IMR-90 (cell line): ENCODE measurements at regions not wholly inside any gene's neighbourhood (a gene's known extent, or its start where the extent isn't known, plus 50 kb on each side); places are given as distances from the start of the nearest gene placed in this dataset.

Source experiments
- ATAC-seq: fragments of 200-7000 bp; cut with Tn5 transposase; 2 replicates; pipeline ENCODE4 v1.9.1; 2020; ENCODE audit warnings: low read depth, mild to moderate bottlenecking, moderate library complexity
- BruUV-seq: library from RNA; stranded (reverse); fragments of 400-500 nt; replicated peaks from 2 replicates; lab custom pipeline; 2021; lab: Mats Ljungman, UMichigan
- CTCF ChIA-PET: fragments of 300-600 bp; formaldehyde crosslinking; extraction: SDS; loops from one replicate; lab custom pipeline; 2021; ENCODE audit warnings: antibody characterized with exemption; lab: Yijun Ruan, JAX
- POLR2A ChIA-PET: fragments of 300-600 bp; sonication (Branson Sonifier 250); formaldehyde crosslinking; loops from one replicate; lab custom pipeline; 2022; ENCODE audit warnings: antibody characterized with exemption; ENCODE audit not compliant: unreplicated experiment; lab: Charles Lee
- DNase-seq: peaks from one replicate; pipeline ENCODE4 v3.0.0; 2013
- H2AFZ ChIP-seq: replicated peaks from 2 replicates; pipeline ENCODE3; 2013; ENCODE audit warnings: low read length, mild to moderate bottlenecking; ENCODE audit not compliant: poor library complexity
- H2AK5ac ChIP-seq: 2 replicates; pipeline ENCODE4 v1.6.1; 2013; ENCODE audit warnings: low read depth, low read length, inconsistent platforms
- H2AK9ac ChIP-seq: replicated peaks from 2 replicates; pipeline ENCODE3; 2013; ENCODE audit warnings: mild to moderate bottlenecking, low read depth, low read length, moderate library complexity; ENCODE audit not compliant: poor library complexity
- H2BK120ac ChIP-seq: 2 replicates; pipeline ENCODE4 v1.6.1; 2013; ENCODE audit warnings: low read depth, low read length, inconsistent platforms
- H2BK15ac ChIP-seq: 3 replicates; pipeline ENCODE4 v1.6.1; 2013; ENCODE audit warnings: low read depth, low read length, inconsistent platforms
- H2BK20ac ChIP-seq: 2 replicates; pipeline ENCODE4 v1.6.1; 2013; ENCODE audit warnings: low read depth, mild to moderate bottlenecking, inconsistent platforms, low read length, moderate library complexity
- H2BK5ac ChIP-seq: 2 replicates; pipeline ENCODE4 v1.6.1; 2013; ENCODE audit warnings: mild to moderate bottlenecking, low read depth, low read length, inconsistent platforms; ENCODE audit not compliant: poor library complexity, severe bottlenecking
- H3K14ac ChIP-seq: replicated peaks from 2 replicates; pipeline ENCODE4 v1.6.1; 2013; ENCODE audit warnings: low read depth, low read length, inconsistent platforms
- H3K18ac ChIP-seq: 2 replicates; pipeline ENCODE4 v1.6.1; 2013; ENCODE audit warnings: low read depth, low read length, control low read depth
- H3K23ac ChIP-seq: 2 replicates; pipeline ENCODE4 v1.6.1; 2013; ENCODE audit warnings: low read depth, low read length, inconsistent platforms
- H3K27ac ChIP-seq: 2 replicates; pipeline ENCODE4 v1.5.1; 2013; ENCODE audit warnings: mild to moderate bottlenecking, control low read depth, low read length; ENCODE audit not compliant: insufficient read depth
- H3K27me3 ChIP-seq: 2 replicates; pipeline ENCODE4 v1.6.1; 2013; ENCODE audit warnings: low read length; ENCODE audit not compliant: control insufficient read depth, insufficient read depth
- H3K36me3 ChIP-seq: 2 replicates; pipeline ENCODE4 v1.6.1; 2013; ENCODE audit warnings: low read length, mixed read lengths; ENCODE audit not compliant: control insufficient read depth, insufficient read depth
- H3K4ac ChIP-seq: 2 replicates; pipeline ENCODE4 v1.6.1; 2013; ENCODE audit warnings: low read depth, low read length, inconsistent platforms
- H3K4me1 ChIP-seq: 2 replicates; pipeline ENCODE4 v1.6.1; 2013; ENCODE audit warnings: low read length, mixed read lengths; ENCODE audit not compliant: control insufficient read depth, insufficient read depth
- H3K4me2 ChIP-seq: 2 replicates; pipeline ENCODE4 v1.6.1; 2013; ENCODE audit warnings: low read depth, mild to moderate bottlenecking, control low read depth, low read length, moderate library complexity
- H3K4me3 ChIP-seq: 2 replicates; pipeline ENCODE4 v1.5.1; 2013; ENCODE audit warnings: low read depth, mild to moderate bottlenecking, control low read depth, low read length, moderate library complexity; ENCODE audit not compliant: insufficient read depth
- H3K56ac ChIP-seq: 2 replicates; pipeline ENCODE4 v1.6.1; 2013; ENCODE audit warnings: low read length, inconsistent platforms; ENCODE audit not compliant: insufficient read depth; ENCODE audit errors: extremely low read depth
- H3K79me1 ChIP-seq, 2 experiments: 2 replicates each; pipeline ENCODE4 v1.6.1; 2013; ENCODE audit warnings: low read length in 2 of 2, inconsistent platforms in 1 of 2, low read depth in 1 of 2
- H3K9ac ChIP-seq: 2 replicates; pipeline ENCODE4 v1.6.1; 2013; ENCODE audit warnings: low read depth, low read length, control low read depth
- H3K9me1 ChIP-seq: 2 replicates; pipeline ENCODE4 v1.6.1; 2013; ENCODE audit warnings: low read length, inconsistent platforms; ENCODE audit not compliant: insufficient read depth
- H3K9me3 ChIP-seq: 2 replicates; pipeline ENCODE4 v1.6.1; 2013; ENCODE audit warnings: low read length; ENCODE audit not compliant: control insufficient read depth, insufficient read depth
- H4K20me1 ChIP-seq: 2 replicates; pipeline ENCODE4 v1.6.1; 2013; ENCODE audit warnings: low read length, inconsistent platforms; ENCODE audit not compliant: insufficient read depth
- H4K5ac ChIP-seq: 2 replicates; pipeline ENCODE4 v1.6.1; 2013; ENCODE audit warnings: mild to moderate bottlenecking, low read depth, low read length, control low read depth
- H4K8ac ChIP-seq, 2 experiments: 2 replicates each; pipeline ENCODE4 v1.6.1; 2013; ENCODE audit warnings: low read depth in 2 of 2, low read length in 2 of 2, control low read depth in 1 of 2, inconsistent platforms in 1 of 2
- H4K91ac ChIP-seq: 2 replicates; pipeline ENCODE4 v1.6.1; 2013; ENCODE audit warnings: low read depth, low read length, inconsistent platforms; ENCODE audit not compliant: insufficient read depth
- BHLHE40 ChIP-seq: fragments of 150-350 bp; IDR thresholded peaks from 2 replicates; pipeline ENCODE4 v1.6.1; 2016; ENCODE audit warnings: mild to moderate bottlenecking, low read depth, low read length
- FOS ChIP-seq: fragments of 150-350 bp; IDR thresholded peaks from 2 replicates; pipeline ENCODE4 v1.6.1; 2016; ENCODE audit warnings: low read depth, low read length
- MAZ ChIP-seq: IDR thresholded peaks from 2 replicates; pipeline ENCODE4 v1.6.1; 2012; ENCODE audit warnings: low read depth, mild to moderate bottlenecking, low read length, improper control_type of control experiment, moderate library complexity, borderline replicate concordance
- MXI1 ChIP-seq: IDR thresholded peaks from 2 replicates; pipeline ENCODE4 v1.6.1; 2012; ENCODE audit warnings: low read depth, mild to moderate bottlenecking, low read length, moderate library complexity, borderline replicate concordance
- POLR2A ChIP-seq: IDR thresholded peaks from 2 replicates; pipeline ENCODE4 v1.6.1; 2012; ENCODE audit warnings: mild to moderate bottlenecking, low read depth, low read length
- USF2 ChIP-seq: fragments of 150-350 bp; IDR thresholded peaks from 2 replicates; pipeline ENCODE4 v1.6.1; 2017; ENCODE audit warnings: mild to moderate bottlenecking, antibody characterized with exemption, low read length, low read depth
- WGBS, 2 experiments: methylation state at CpG; one replicate each; pipeline versions ENCODE4 v1.1.5 to v1.1.7; 2013; ENCODE audit warnings: missing lambda C conversion rate in 2 of 2; ENCODE audit not compliant: insufficient read length in 1 of 2; ENCODE audit errors: extremely low coverage in 2 of 2; 5-methylcytosine and 5-hydroxymethylcytosine counted together
- dilution Hi-C: fragments of 300-500 bp; cut with HindIII; formaldehyde crosslinking; loops from one replicate; pipeline ENCODE4 v1.14.3; 2018; ENCODE audit warnings: low sequenced_read_pairs; ENCODE audit not compliant: unreplicated experiment
- in situ Hi-C: fragments of 300-500 bp; cut with MboI; formaldehyde crosslinking; loops from 3 replicates; pipeline ENCODE4 v1.14.3; 2019; ENCODE audit warnings: low sequenced_read_pairs, inconsistent platforms, mixed read lengths
- intact Hi-C: fragments of 100-400 bp; cut with micrococcal nuclease; formaldehyde crosslinking; loops from 2 replicates; pipeline ENCODE4 v1.10.0; 2022

GRCh38 chr2:145325485-145325884, 805.6 kb upstream of the ZEB2 start:
- ChIA-PET POLR2A (no interaction called here), CTCF (no interaction called here)
- Histone ChIP-seq H3K56ac (no peak overlapping the region), H2AK5ac (no peak overlapping the region), H4K8ac (no peak overlapping the region), H3K27ac (no peak overlapping the region), H2BK20ac (no peak overlapping the region), H2BK15ac (no peak overlapping the region), H2AFZ (no peak overlapping the region), H3K23ac (no peak overlapping the region), H2AK9ac (no peak overlapping the region), H4K91ac (no peak overlapping the region), H3K79me1 (no peaks in the 10 kb centered on the region), H3K9me3 (no peaks in the 10 kb centered on the region), H3K9ac (no peak overlapping the region), H4K5ac (no peak overlapping the region), H3K9me1 (no peaks in the 10 kb centered on the region), H4K20me1 (no peaks in the 10 kb centered on the region), H3K4ac (no peak overlapping the region), H2BK5ac (no peak overlapping the region), H3K27me3 (no peaks in the 10 kb centered on the region), H3K4me3 (no peak overlapping the region), H3K14ac (no peak overlapping the region), H3K18ac (no peak overlapping the region), H3K4me2 (no peak overlapping the region), H2BK120ac (no peak overlapping the region), H3K36me3 (no peaks in the 10 kb centered on the region), H3K4me1 (peaks cover 1% of the 10 kb centered on the region; the same call in 1 of the 2 replicates)
- no CpG with 5 or more reads among the region's 4 CpGs for WGBS, 2 experiments
- ATAC-seq (no peak), DNase-seq (no peak)
- no TSS peak for BruUV-seq
- TF ChIP-seq MAZ = no peak
- no peak for TF ChIP-seq BHLHE40
- no peak for TF ChIP-seq FOS
- TF ChIP-seq USF2 = no peak
- no peak for TF ChIP-seq MXI1
- TF ChIP-seq POLR2A = no peak
- intact Hi-C loops (no loop called here), dilution Hi-C loops (no loop called here), in situ Hi-C loops (no loop called here)
